GM12891 (cell line): ENCODE measurements at regions not wholly inside any gene's neighbourhood (a gene's known extent, or its start where the extent isn't known, plus 50 kb on each side); places are given as distances from the start of the nearest gene placed in this dataset.

Source experiments
- POLR2A ChIP-seq: IDR thresholded peaks from 2 replicates; pipeline ENCODE4 v1.6.1; 2011; ENCODE audit warnings: low read depth, low read length, control low read depth
- POLR2AphosphoS5 ChIP-seq: IDR thresholded peaks from 2 replicates; pipeline ENCODE4 v1.6.1; 2011; ENCODE audit warnings: low read depth, low read length, control low read depth
- POU2F2 ChIP-seq: IDR thresholded peaks from 2 replicates; pipeline ENCODE4 v1.6.1; 2011; ENCODE audit warnings: low read depth, mild to moderate bottlenecking, control low read depth, low read length, moderate library complexity
- SPI1 ChIP-seq: IDR thresholded peaks from 2 replicates; pipeline ENCODE4 v1.6.1; 2011; ENCODE audit warnings: low read depth, low read length, control low read depth
- TAF1 ChIP-seq: IDR thresholded peaks from 2 replicates; pipeline ENCODE4 v1.6.1; 2011; ENCODE audit warnings: low read depth, low read length, control low read depth

DNA sequence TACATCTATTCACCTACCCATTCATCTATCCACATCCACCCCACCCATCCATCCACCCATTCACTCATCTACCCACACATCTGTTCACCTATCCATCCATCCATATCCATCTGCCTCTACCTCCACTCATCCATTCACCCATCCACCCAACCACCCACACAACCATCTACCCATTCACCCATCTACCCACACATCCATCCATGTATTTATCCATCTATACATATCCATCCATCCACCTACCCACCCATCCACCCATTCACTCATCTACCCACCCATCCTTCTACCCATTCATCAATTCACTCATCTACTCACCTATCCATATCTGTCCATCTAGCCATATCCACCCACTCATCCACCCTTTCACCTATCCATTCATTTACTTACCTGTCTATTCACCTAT, 187.6 kb downstream of the ASB1 start:
- TF ChIP-seq POLR2A (no peak), SPI1 (no peak), POLR2AphosphoS5 (no peak), POU2F2 (no peak), TAF1 (no peak)
